Heart left ventricle (tissue), 13 donors: ENCODE measurements at regions not wholly inside any gene's neighbourhood (a gene's known extent, or its start where the extent isn't known, plus 50 kb on each side); places are given as distances from the start of the nearest gene placed in this dataset.

ENCODE experiments used
- CTCF ChIP-seq, 12 donors: fragments of 200-600 bp; sonication (generic) in 4 of 12; IDR thresholded peaks; one replicate each; pipeline versions ENCODE4 v1.5.0 to v1.8.0; 2018 to 2022; ENCODE audit warnings: antibody characterized with exemption in 12 of 12, mild to moderate bottlenecking in 5 of 12
- POLR2A ChIP-seq, 2 donors: fragments of 450-650 bp; IDR thresholded peaks; one replicate each; pipeline ENCODE4 v1.6.1; 2017; ENCODE audit warnings: antibody characterized with exemption in 2 of 2, mild to moderate bottlenecking in 2 of 2, moderate library complexity in 2 of 2
- donor health status: ischemic (EF 13 %, LVEDD 7.1; RV severe dilation, severe dysfunction).
- donor health status: DM: no; HTN: yes; CAD: no.
- donor health status: DM: no; HTN: no; CAD: no.
- donor health status: ischemic (EF 25% LVEDD 6.9; RV normal size, moderate dysfunction).
- donor health status: ischemic (EF 25% LVEDD 5.7; RV mildly dilated, moderate dysfunction).
- donor health status: ischemic (EF 35%, LVEDD 5.7; RV mildly dilated, moderate dysfunction).
- donor health status: nonischemic (EF 11% LVEDD 7.7; RV severe dilation, severe dysfunction).
- donor health status: DM: yes; HTN: yes; CAD: no.
- donor health status: PGD.
- donor health status: ischemic (EF 29% LVEDD 5.4; RV normal size, mild dysfunction).
- donor health status: nonischemic (EF 23%, LVEDD 6.1; RV moderate dilation, normal function).

- TF ChIP-seq CTCF (IDR thresholded peaks at IDR 0.05): no peak
- no peak for TF ChIP-seq POLR2A (IDR thresholded peaks at IDR 0.05)
These were observed 749.9 kb upstream of the HS6ST1 start for GRCh38 chr2:129068543-129068942.
